ENCODE measurements at regions not wholly inside any gene's neighbourhood (a gene's known extent, or its start where the extent isn't known, plus 50 kb on each side); places are given as distances from the start of the nearest gene placed in this dataset.

- TF ChIP-seq CTCF (conservative IDR thresholded peaks at IDR 0.05; ENCODE audit: low read depth, low read length) (no peak), EZH2 (IDR thresholded peaks at IDR 0.05; ENCODE audit: low read length, unreplicated experiment) (no peak), EZH2phosphoT487 (IDR thresholded peaks at IDR 0.05; ENCODE audit: borderline replicate concordance, low read length) (no peak)
These were observed 81.2 kb upstream of the MIER3 start for GRCh38 chr5:57033103-57033502.
